ENCODE measurements at regions not wholly inside any gene's neighbourhood (a gene's known extent, or its start where the extent isn't known, plus 50 kb on each side); places are given as distances from the start of the nearest gene placed in this dataset.

DNA sequence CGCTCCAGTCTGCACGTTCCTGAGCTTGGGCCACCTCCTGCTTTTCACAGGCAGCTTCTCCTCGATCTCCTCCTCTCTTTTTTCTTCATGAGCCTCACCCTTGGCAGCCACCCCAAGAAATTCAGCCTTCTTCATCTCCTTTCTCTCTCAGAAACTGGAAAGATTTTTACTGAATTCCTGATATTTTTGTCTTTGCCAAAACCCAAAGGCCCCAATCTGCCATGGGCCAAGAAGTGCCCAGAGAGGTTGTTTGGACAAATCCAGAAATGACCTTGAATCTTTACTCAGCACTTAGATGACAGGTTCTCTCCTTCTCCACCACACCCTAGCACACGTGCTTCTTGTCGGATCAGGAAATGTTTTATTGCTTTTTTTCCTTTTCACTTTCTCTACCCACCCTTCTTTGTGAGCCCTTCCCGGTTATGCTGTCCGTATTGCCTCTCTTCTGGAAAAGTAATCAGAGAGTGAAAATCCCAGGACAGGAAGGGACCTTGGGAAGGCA, 134.5 kb upstream of the TNP1 start:
- no peak for TF ChIP-seq FOXK2 (IDR thresholded peaks at IDR 0.05)
- no peak for TF ChIP-seq SP1 (IDR thresholded peaks at IDR 0.05)
- TF ChIP-seq BHLHE40 (IDR thresholded peaks at IDR 0.05; ENCODE audit: borderline replicate concordance) = no peak
- TF ChIP-seq L3MBTL2 (conservative IDR thresholded peaks at IDR 0.05) = no peak
- TF ChIP-seq, protein P1, sequence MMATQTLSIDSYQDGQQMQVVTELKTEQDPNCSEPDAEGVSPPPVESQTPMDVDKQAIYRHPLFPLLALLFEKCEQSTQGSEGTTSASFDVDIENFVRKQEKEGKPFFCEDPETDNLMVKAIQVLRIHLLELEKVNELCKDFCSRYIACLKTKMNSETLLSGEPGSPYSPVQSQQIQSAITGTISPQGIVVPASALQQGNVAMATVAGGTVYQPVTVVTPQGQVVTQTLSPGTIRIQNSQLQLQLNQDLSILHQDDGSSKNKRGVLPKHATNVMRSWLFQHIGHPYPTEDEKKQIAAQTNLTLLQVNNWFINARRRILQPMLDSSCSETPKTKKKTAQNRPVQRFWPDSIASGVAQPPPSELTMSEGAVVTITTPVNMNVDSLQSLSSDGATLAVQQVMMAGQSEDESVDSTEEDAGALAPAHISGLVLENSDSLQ (IDR thresholded peaks at IDR 0.05) = no peak
- no peak for TF ChIP-seq FOXM1 (IDR thresholded peaks at IDR 0.05; ENCODE audit: borderline replicate concordance)
- TF ChIP-seq HDGF (IDR thresholded peaks at IDR 0.05; ENCODE audit: borderline replicate concordance) = no peak
- TF ChIP-seq LEF1 (IDR thresholded peaks at IDR 0.05; ENCODE audit: borderline replicate concordance) = no peak

All from HEK293T (cell line).